NCI-H2196 treated with DMSO at 0.1 percent for 48 hours (cell line): ENCODE measurements at regions not wholly inside any gene's neighbourhood (a gene's known extent, or its start where the extent isn't known, plus 50 kb on each side); places are given as distances from the start of the nearest gene placed in this dataset.
"Not testable (repeated sequence)": the region's sequence is repeated elsewhere in the genome, so short reads cannot be mapped to it uniquely, and the experiment has no call there.

Experiments used
- DNase-seq: peaks from one replicate; lab custom pipeline; 2025; ENCODE audit not compliant: unreplicated experiment; lab: John Stamatoyannopoulos, UW

DNA sequence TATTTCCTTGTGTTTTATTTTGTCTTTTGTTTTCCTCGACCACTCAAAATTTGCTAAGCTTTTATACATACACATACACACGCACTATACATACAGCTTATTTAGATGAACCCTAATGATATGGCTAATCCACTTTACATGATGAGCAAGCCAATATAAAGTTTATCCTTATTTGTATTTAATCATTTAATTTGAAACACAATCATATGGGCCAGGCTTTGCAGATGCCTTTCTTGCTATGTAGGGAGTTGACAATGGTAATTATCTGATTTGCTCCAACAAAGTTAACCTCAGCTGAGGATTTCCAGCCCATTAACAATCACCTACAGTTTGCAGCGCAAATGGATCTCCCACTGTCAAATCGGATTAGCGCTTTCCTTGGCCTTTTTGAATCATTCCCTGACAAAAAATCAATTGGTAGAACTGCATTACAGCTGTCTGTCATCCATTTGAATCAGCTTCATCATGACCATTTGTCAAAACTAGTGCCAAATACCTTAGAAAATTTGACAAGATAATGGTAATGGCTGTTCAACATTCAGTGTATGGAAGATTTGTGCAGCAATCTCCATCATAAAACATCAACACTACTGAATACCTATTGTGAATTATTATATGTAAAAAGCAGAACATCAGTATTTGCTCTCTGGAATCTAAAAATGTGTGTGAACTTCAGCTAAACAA lies 352.6 kb downstream of the MRPL39 start:
- no peak for DNase-seq

- no peak for DNase-seq
Observed at GRCh38 chr21:25246546-25246945, 360.7 kb downstream of the MRPL39 start.

DNA sequence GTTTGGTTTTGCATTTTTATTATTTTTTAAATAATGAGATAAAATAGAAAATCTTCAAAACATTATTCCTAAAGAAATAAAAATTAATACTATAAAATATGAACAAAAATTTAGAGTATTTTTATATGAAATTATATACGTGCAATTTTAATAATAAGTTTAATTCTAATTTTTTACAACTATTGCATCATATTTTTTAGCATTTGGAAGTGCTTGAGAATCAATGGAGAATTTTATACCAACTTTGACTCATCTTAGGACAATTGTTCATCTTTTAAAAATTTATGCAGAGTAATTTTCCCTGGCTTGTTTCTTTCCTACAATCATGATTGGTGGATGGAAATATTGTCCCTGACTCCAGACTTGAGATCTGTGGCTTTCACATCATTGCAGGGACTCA lies 362.5 kb downstream of the MRPL39 start:
- no peak for DNase-seq

DNA sequence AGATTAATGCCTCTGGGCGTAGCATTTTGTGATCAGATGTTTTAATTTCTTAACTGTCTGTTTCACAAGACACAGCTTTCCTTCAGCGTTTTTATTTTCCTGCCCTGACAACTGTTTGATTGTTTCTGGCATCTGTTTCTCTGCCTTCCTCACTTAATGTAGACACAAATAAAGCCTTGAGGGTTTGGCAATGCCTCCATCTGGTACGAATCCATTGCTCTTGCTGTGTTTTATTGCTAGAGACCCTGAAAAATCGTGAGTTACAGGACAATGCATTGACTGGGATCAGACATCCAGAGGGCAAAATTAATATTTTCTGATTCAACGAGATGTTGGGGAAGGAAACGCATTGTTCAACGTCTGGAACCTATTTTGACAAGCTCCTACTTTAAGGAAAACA lies 363.5 kb downstream of the MRPL39 start:
- no peak for DNase-seq

DNA sequence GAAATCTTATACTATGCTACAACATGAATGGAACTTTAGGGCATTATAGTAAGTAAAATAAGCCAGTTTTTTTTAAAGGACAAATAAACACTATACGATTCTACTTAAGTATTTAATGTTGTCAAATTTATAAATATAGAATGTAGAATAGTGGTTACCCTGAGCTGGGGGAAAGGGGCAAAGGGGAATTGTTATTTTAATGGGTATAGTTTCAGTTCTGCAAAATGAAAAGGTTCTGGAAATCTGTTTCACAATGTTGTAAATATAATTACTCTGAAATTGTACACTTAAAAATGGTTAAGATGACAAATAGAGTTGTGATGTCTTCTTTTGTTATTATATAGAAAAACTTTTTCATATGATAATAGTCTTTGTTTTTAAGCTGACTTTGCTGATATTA lies 366.3 kb downstream of the MRPL39 start:
- DNase-seq: no peak

- DNase-seq: no peak
Observed at GRCh38 chr21:25234857-25235801, 372.2 kb downstream of the MRPL39 start.

DNA sequence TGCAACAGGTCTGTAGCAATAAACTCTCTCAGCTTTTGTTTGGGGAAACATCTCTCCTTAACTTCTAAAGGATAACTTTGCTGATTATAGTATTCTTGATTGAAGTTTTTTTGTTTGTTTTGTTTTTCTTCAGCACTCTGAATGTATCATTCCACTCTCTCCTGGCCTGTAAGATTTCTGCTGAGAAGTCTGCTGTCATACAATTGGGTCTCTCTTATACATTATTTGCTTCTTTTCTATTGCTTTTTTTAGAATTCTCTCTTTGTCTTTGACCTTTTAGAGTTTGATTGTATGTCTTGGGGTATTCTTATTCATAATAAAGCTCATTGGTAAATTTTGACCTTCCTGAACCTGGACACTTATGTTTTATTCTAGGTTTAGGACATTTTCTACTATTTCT lies 386.3 kb downstream of the MRPL39 start:
- no peak for DNase-seq

DNA sequence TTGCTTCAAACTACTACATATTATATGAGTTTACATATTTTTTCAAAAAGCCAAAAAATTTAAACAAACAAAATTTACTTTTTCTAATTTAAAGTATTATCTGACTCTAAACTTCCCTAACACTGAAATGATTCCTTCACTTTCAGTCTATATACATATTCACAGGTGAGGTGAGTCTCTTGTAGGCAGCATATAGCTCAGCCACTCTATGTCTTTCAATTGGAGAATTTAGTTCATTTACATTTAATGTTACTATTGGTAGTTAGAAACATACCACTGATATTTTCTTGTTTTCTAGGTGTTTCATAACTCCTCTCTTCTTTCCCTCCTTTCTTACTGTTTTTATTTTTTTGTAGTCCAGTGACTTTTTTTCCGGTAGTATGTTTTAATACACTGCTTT lies 387.1 kb downstream of the MRPL39 start:
- DNase-seq: no peak

GRCh38 chr21:25215698-25216384 lies 391.4 kb downstream of the MRPL39 start:
- no peak for DNase-seq

- no peak for DNase-seq
Observed at GRCh38 chr21:25214676-25215075, 392.6 kb downstream of the MRPL39 start.

DNA sequence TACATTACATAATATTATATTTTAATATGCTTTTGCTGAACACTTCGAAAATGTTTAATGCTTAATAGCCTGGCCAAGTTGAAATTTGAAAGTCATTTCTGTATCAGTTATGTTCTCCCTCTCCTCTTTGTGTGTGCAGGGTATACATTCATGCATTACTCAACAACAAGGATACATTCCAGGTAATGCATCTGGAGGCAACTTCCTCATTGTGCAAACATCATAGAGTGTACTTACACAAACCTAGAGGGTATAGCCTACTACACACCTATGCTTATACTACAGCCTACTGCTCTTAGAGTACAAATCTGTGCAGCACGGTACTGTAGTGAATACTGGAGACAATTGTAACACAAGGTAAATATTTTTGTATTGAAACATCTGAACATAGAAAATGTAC lies 407.3 kb downstream of the MRPL39 start:
- no peak for DNase-seq

DNA sequence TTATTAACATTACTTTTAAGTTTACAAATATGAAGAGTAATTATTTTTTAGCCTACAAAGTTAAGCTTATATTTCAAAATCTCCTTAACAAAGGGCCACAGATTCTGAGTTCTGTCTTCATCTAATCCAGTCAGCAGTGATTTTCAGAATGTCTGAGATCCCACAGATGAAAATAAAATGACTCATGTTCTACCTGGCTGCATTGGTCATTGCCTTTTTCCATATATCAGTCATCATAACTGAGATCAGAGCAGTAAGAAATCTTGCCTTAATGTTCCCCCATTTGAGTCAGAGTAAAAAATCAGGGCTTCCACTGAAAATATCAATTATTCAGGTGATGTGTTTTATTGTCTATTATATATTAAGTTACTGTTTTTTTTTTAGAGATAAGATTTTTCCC lies 416.1 kb downstream of the MRPL39 start:
- no peak for DNase-seq

GRCh38 chr21:25189497-25189896 lies 417.8 kb downstream of the MRPL39 start:
- no peak for DNase-seq

GRCh38 chr21:25188677-25189079 lies 418.6 kb downstream of the MRPL39 start:
- DNase-seq: no peak

- DNase-seq: no peak
Observed at GRCh38 chr21:25186273-25186672, 421.0 kb downstream of the MRPL39 start.

- no peak for DNase-seq
Observed at GRCh38 chr21:25183577-25183976, 423.7 kb downstream of the MRPL39 start.

DNA sequence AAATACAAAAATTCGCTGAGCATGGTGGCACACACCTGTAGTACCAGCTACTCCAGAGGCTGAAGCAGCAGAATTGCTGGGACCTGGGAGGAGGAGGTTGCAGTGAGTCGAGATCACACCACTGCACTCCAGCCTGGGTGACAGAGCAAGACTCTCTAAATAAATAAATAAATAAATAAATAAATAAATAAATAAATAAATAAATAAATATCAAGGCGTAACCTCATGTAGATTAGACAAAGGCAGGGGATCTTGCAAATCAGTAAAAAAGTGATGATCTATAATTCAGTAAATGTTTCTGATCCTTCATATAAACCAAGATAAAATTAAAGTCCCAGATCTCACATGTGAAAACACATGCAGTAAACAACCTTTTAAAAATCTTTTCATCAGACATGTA lies 425.6 kb downstream of the MRPL39 start:
- not testable (repeated sequence) for DNase-seq

- no peak for DNase-seq
Observed at GRCh38 chr21:25179116-25179515, 428.2 kb downstream of the MRPL39 start.

GRCh38 chr21:25176637-25177412 lies 430.5 kb downstream of the MRPL39 start:
- no peak for DNase-seq

DNA sequence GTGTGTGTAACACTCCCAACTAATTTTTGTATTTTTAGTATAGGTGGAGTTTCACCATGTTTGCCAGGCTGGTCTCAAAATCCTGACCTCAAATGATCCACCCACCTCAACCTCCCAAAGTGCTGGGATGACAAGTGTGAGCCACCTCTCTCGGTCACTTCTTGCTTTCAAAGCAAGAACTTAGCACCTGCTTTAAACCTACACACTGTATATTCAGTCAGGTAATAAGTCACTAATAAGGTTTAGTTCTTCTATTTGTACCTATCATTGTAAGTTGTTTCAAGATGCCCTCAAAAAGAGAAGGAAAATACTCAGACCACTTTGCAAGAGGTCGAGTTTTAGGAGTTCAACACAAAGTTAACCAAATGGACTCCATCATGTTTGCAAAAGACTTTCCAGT lies 431.3 kb downstream of the MRPL39 start:
- no peak for DNase-seq

DNA sequence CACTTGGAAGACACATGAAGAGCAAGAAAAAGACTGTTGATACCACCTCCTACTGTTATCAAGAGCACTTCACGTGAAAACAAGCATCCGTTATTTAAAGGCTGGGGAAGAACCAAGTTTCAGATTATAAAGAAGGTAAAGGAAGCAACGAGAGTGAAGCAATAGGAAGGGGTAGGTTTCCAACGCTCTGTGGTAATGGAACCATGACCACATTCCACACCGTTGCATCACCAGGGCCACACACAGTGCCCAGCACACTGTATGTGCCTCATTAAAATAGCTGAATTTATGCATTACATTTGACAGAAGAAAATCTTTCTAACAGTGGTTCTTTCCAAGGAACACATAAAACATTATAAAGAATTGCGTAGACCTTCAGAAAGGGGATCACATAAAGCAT lies 435.8 kb downstream of the MRPL39 start:
- DNase-seq: no peak
